NOMO-1 treated with dmso at 0.1 percent for 144 hours (cell line): ENCODE measurements at regions not wholly inside any gene's neighbourhood (a gene's known extent, or its start where the extent isn't known, plus 50 kb on each side); places are given as distances from the start of the nearest gene placed in this dataset.
"Not testable (repeated sequence)": the region's sequence is repeated elsewhere in the genome, so short reads cannot be mapped to it uniquely, and the experiment has no call there.

ENCODE experiments used
- DNase-seq: peaks from one replicate; lab custom pipeline; 2025; ENCODE audit not compliant: unreplicated experiment; lab: John Stamatoyannopoulos, UW

DNA sequence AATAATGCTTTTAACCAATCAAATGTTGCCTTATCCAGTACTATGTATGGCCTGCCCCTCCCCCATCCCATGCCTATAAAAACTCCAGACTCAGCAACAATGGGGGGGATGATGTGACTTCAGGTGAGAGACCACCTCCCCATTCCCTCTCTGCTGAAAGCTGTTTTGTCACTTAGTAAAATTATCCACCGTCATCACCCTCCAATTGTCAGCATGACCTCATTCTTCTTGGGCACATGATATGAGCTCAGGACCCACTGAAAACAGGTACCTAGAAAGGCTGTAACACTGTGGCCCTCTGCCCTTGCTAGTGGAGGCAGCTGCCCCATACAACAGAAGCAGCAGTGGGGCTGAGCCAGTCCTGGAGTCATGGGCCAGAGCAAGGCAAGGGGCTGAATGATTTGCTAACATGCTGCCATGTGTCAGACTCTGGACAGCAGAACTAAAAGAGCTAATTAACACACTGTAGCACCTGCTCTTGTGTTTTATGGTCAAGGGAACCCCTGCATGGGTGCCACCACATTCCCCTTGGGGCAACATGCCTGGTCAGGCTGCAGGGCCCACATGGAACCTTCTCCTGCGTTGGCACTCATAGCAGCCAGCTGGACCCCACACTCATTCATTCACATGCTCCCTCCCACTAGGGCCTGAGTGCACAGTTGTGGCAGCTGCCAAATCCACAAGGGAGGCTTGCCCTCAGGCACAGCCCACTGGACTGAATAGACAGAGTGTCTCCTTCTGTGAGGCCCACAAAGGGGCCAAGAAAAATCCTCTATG is 722.2 kb upstream of the PCDH20 start:
- no peak for DNase-seq

DNA sequence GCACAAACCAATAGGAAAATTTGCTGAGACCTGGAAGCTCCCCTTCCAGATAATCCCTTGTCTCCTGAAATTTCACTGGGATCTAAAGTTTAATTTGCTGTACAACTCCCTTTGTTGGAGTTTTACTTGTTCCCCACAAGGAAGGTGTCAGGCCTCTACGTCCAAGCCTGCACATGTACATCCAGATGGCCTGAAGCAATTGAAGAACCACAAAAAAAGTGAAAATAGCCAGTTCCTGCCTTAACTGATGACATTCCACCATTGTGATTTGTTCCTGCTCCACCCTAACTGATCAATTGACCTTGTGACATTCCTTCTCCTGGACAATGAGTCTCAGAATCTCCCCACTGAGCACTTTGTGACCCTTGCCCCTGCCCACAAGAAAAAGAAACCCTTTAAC is 716.0 kb upstream of the PCDH20 start:
- DNase-seq: no peak

- no peak for DNase-seq
Observed at GRCh38 chr13:62130062-62130970, 714.7 kb upstream of the PCDH20 start.

DNA sequence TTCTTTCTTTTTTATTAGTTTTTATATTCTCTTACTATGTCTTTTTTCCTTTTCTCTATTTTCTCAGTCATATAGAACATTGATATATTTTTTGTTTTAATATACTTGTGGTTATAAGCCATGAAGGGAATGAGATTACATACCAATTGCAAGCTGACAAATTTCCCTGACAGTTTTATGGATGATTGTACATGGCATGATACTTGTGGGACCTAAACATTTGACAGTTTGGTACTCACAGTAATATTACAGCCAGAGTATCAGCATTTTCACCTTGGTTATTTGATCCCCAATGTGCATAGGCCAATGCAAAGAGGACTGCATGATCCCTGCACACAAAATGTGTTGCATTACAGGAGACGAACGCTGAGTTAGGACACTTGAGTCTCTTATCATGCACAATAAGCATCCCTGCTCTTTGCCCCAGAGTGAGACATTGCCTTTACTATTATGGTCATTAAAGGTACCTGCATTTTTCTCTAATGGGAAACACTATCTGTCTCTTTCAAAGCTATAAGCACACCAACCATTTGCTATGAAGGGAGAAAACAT is 713.4 kb upstream of the PCDH20 start:
- no peak for DNase-seq

DNA sequence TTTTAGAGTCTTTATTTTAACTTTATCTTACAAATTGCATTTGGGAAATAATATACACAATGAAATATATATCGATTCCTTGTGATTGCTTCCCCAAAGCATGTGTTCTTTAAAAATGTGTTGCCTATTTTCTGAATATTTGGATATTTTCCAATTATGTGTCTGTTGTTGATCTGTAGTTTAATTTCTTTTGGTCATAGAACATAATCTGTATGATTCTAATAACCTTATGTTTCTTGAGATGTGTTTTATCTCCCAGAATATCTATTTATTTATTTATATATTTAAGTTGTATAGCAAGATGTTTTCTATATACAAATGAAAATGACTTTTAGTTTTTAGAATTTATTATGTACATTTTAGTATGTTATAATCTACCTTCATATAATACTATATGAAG is 710.8 kb upstream of the PCDH20 start:
- DNase-seq: no peak

GRCh38 chr13:62125451-62125850 is 709.8 kb upstream of the PCDH20 start:
- DNase-seq: no peak

- DNase-seq: no peak
Observed at GRCh38 chr13:62123409-62123808, 707.8 kb upstream of the PCDH20 start.

- DNase-seq: no peak
Observed at GRCh38 chr13:62122434-62122833, 706.8 kb upstream of the PCDH20 start.

- DNase-seq: no peak
Observed at GRCh38 chr13:62119739-62120700, 704.4 kb upstream of the PCDH20 start.

DNA sequence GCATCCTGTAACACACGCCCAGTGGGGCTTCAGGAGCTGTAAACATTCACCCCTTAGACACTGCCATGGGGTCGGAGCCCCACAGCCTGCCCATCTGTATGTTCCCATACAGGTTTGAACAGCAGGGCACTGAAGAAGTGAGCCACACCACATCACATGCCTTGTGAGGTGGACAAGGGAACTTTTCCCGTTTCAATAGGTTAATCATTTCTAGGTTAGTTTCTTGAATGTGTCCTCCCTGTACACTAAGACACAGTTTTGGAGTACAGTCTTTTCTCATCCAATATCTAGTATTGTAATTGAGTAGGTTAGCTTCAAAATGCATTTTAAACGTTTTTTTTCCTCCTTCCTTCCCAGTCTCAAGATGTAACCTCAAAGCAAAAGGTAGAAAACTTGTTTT is 700.2 kb upstream of the PCDH20 start:
- no peak for DNase-seq

GRCh38 chr13:62113179-62113578 is 697.5 kb upstream of the PCDH20 start:
- no peak for DNase-seq

DNA sequence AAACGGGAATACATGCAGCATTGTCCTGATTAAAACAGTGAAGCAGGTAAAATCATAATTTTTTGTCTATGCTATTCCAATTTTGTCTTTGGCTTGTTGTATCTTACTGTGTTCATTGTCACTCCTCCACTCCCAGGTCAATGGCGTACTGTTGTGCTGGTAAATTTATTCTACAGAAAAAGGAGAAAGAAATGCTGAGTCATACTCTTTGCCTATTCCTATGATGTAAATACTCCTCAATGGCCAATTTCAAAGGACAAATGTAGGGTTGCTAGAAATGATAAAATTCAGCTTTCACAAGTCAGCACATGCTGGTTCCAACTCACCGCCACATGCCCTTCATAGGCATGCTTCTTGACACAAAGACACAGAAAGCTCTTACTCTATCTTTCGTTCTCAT is 694.4 kb upstream of the PCDH20 start:
- no peak for DNase-seq

DNA sequence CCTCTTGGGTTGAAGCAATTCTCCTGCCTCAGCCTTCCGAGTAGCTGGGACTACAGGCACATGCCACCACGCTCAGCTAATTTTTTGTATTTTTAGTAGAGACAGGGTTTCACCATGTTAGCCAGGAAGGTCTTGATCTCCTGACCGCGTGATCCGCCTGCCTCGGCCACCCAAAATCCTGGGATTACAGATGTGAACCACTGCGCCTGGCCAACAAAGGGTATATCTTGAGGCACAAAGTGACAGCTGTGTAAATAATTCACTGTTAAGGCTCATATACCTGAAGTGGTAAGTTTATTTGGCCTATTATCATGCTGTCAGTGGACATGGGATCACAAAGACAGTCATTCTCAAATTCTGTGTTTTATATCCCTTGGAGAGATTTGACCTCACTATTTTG is 688.5 kb upstream of the PCDH20 start:
- DNase-seq: not testable (repeated sequence)

- no peak for DNase-seq
Observed at GRCh38 chr13:62096652-62097051, 681.0 kb upstream of the PCDH20 start.

DNA sequence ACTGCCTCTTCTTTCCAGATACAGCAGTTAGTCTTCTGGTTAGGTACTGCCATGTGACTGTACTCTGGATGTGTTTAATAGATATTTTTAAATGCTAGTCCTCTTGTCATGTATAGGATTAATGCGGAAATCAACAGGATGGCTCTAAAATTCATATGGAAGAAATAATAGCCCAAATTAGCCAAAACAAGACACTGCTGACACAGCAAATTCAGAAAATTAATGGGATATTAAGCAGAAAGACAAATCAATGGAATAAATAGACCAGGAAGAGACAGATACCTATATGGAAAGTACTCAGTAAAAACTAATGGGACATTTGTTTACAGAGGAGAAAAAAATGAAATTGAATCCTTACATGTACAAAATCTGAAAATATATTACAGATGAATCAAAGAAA is 679.3 kb upstream of the PCDH20 start:
- DNase-seq: no peak

DNA sequence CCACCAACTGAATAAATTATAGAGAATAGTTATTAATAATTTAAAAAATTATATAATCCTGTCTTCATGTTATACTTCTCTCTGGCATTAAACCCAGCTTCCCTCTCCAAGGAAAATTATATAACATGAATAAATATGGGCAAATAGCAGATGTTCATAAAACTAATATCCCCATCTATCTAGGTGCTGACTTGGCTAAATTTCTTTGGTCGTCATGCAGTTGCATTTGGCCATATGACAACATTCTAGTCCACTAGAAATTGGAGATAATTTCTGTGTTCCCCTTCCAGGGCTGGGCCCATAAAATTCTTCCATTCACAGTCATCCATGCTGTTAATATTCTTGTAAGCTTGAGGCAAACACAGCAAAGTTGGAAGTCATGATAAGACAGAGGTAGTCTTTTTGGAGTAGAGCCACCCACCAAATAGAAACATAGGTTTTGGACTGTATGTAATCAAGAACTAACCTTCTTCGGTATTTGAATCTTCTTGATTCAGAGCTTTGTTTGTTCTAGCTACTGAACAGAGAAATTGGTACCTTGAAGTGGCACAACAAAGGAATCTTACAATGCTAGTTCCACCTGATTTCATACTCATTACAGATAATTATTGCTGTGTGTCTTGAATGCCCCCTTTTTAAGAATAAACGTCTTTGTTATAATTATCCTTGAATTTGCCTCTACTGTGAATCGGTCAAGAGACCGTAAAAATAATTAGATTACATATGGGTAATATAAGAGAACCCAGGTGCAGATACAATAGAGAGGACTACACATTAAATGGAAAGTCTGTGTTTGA is 678.5 kb upstream of the PCDH20 start:
- no peak for DNase-seq

DNA sequence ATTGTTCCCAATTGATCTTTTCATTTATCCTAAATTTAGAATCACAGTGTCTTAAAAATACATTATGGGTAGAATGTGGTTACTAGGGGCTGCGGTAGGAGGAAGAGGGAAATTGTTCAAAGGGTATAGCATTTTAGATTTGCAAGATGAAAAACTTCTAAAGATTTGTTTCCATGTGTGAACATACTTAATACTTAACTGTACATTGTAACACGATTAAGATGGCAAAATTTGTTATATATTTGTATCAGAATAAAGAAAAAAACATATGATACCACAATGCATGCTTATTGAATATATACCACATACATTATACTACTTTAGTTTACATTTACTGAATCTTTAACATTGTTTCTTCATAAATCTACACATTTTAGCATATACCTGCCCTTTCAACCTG is 677.3 kb upstream of the PCDH20 start:
- no peak for DNase-seq

DNA sequence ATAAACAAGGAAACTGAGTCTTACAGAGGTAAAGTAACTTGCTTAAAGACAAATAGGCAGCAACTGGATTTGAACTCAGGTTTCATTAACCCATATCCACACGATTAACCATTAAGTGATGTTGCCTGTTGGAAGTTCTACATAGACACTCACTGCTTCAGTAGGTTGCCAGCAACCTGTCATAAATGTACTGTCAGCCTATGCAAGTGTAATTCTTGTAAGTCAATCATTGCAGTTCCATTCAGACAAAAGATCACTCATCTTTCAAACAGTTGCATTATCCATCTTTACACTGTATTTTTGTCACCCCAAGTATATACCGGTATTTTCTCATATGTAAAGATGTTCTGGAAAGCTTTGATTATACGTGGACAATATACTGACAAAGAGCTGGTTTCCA is 676.9 kb upstream of the PCDH20 start:
- DNase-seq: no peak

DNA sequence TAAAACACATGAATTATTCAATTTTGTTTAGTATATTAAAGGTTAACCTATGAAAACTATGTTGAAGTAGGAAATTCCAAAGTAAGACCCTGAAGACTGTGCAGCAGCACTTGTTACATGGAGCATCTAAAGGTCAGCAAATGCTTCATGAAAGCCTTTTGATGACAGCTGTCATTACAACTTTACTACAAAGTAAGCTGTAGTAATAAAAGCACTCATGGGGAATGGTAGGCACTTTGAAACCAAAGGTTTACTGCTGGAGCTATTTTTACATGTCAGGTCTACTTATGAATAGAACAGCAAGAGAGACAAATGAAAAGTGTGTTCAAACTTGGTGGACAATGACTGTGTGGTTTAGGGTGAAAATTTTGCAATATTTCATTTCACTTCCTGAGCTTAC is 672.5 kb upstream of the PCDH20 start:
- no peak for DNase-seq

DNA sequence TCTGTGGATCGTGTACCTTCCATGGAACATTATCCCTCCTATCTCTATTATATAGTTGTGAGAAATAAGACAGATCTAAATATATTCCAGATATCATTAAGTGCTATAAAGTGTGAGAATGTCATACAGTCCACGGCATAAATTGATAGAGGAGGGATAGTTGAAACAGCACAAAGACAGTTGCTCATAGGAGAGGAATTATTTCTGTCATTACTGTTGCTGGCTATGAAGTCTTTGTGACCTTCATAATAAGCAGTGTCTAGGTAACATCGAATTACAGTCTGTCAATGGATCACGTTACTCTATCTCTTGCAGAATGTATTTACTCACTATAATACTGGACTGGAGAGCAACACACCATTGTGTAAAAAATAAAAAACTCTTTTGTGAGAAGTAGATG is 671.5 kb upstream of the PCDH20 start:
- DNase-seq: no peak
